Left lung (tissue), 4 donors: ENCODE measurements at regions not wholly inside any gene's neighbourhood (a gene's known extent, or its start where the extent isn't known, plus 50 kb on each side); places are given as distances from the start of the nearest gene placed in this dataset.
A peak's percentile ranks its signal among the peaks of the same experiment; 100 is the strongest.

ENCODE experiments used
- ATAC-seq: fragments of 200-7000 bp; cut with Tn5 transposase; one replicate; pipeline ENCODE4 v1.9.1; 2020; ENCODE audit warnings: moderate library complexity
- DNase-seq, 4 donors: peaks; one replicate each; pipeline ENCODE4 v3.0.0-alpha.2; 2013 to 2020
- H3K27ac ChIP-seq, 2 donors: fragments of 200-600 bp; sonication (generic) in 1 of 2; one replicate each; pipeline versions ENCODE4 v1.5.0 to v1.8.0; 2020 to 2021
- H3K27me3 ChIP-seq, 2 donors: fragments of 200-600 bp; sonication (generic) in 1 of 2; one replicate each; pipeline versions ENCODE4 v1.5.0 to v1.8.0; 2020 to 2021
- H3K36me3 ChIP-seq, 2 donors: fragments of 200-600 bp; sonication (generic) in 1 of 2; one replicate each; pipeline versions ENCODE4 v1.5.0 to v1.8.0; 2020 to 2021
- H3K4me1 ChIP-seq, 2 donors: fragments of 200-600 bp; one replicate each; pipeline ENCODE4 v1.8.0; 2021
- H3K4me3 ChIP-seq, 2 donors: fragments of 200-600 bp; sonication (generic) in 1 of 2; one replicate each; pipeline versions ENCODE4 v1.5.0 to v1.8.0; 2020 to 2021; ENCODE audit warnings: mild to moderate bottlenecking in 1 of 2
- H3K9me3 ChIP-seq, 2 donors: fragments of 200-600 bp; sonication (generic) in 1 of 2; one replicate each; pipeline versions ENCODE4 v1.5.0 to v1.8.0; 2020 to 2021
- intact Hi-C, 2 donors: fragments of 100-400 bp; cut with DNase I; formaldehyde crosslinking; loops; one replicate each; pipeline versions ENCODE4 v1.11.2 to v1.14.2; 2022
- TF ChIP-seq, protein P1 (sequence below), 2 donors: fragments of 200-600 bp; sonication (generic) in 1 of 2; IDR thresholded peaks; one replicate each; pipeline versions ENCODE4 v1.5.0 to v1.8.0; 2021; ENCODE audit warnings: antibody characterized with exemption in 2 of 2
- donor health status: DM: no; HTN: yes; CAD: no.
- donor health status: DM: no; HTN: no; CAD: no.

DNA sequence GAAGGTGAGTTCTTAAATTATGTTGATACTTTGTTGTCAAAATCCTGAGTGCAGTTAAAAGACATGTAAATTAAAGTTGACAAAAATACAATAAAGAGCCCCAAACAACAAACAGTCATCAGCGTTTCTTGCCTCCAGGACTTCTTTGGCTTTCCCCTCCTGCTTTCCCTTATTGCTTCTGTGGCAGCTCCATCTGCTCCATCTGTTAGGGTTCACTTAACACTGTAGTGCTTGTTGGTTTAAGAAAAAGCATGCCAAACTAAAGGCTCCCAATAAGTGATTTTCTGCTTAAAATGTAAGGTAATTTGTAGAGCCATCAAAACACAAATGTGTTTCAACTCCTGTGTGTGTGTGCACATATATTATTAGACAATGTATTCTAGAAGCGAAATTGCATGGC, 254.3 kb upstream of the GNAI1 start:
- ATAC-seq (no peak), DNase-seq (peak in 2 of 4 donors; percentile 13 to 19)
- intact Hi-C loops: no loop called here
- no peak overlapping the region for H3K27ac ChIP-seq
- TF ChIP-seq, protein P1, sequence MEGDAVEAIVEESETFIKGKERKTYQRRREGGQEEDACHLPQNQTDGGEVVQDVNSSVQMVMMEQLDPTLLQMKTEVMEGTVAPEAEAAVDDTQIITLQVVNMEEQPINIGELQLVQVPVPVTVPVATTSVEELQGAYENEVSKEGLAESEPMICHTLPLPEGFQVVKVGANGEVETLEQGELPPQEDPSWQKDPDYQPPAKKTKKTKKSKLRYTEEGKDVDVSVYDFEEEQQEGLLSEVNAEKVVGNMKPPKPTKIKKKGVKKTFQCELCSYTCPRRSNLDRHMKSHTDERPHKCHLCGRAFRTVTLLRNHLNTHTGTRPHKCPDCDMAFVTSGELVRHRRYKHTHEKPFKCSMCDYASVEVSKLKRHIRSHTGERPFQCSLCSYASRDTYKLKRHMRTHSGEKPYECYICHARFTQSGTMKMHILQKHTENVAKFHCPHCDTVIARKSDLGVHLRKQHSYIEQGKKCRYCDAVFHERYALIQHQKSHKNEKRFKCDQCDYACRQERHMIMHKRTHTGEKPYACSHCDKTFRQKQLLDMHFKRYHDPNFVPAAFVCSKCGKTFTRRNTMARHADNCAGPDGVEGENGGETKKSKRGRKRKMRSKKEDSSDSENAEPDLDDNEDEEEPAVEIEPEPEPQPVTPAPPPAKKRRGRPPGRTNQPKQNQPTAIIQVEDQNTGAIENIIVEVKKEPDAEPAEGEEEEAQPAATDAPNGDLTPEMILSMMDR (IDR thresholded peaks at IDR 0.05): no peak
- no peaks in the 10 kb centered on the region for H3K36me3 ChIP-seq
- no peaks in the 10 kb centered on the region for H3K9me3 ChIP-seq
- H3K4me1 ChIP-seq: no peaks in the 10 kb centered on the region
- H3K4me3 ChIP-seq: no peak overlapping the region
- no peaks in the 10 kb centered on the region for H3K27me3 ChIP-seq

DNA sequence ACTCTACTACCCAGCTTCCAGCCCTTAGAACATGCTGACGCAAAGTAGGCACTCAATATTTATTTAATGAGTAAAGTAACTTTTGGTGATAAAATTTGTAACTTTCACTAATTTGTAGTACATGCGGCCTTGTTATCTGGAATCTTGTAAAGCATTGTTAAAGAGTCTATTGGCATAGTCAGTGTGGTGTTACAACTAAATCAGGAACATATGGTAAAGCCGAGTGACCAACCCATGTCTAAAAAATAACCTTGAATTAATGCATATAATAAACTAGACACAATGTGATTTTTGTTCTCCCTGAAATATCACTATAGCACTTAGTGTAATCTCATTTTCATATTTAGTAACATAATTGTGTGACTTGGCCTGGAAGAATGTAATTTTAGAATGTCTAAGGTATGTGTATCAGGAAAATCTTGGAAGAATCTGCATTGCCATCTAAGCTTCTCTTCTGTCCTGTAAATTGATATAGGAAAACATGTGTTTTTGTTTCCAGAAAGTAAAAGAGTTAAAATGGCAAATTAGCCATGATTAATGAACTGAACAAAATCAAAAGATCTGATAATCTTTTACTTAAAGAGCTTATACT, 256.7 kb upstream of the GNAI1 start:
- TF ChIP-seq, protein P1 (IDR thresholded peaks at IDR 0.05): no peak
- DNase-seq: no peak

DNA sequence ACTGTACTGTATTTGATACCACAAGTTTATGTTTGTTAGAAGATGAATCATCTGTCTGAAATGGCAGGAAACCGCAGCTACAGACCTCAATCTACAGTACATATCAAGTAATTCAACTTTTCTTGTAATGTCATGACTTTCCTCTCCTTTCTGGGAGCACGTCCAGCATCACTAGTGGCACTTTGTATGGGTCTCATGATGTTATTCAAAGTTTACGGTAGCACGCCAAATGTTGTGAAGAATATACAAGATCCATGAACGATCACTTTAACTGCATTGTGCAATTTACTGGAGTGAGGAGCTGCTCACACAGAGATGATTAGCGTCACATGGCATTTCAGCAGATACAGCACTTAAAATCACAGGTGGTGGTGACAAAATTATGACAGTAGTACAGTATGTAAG, 257.8 kb upstream of the GNAI1 start:
- TF ChIP-seq, protein P1 (IDR thresholded peaks at IDR 0.05): no peak
- intact Hi-C loops: no loop called here
- Histone ChIP-seq H3K36me3 (no peaks in the 10 kb centered on the region), H3K4me1 (no peaks in the 10 kb centered on the region), H3K27me3 (no peaks in the 10 kb centered on the region), H3K27ac (no peak overlapping the region), H3K9me3 (no peaks in the 10 kb centered on the region), H3K4me3 (no peak overlapping the region)
- ATAC-seq: peak; percentile 34
- DNase-seq: peak in 1 of 4 donors; percentile 0

More for the DNA sequence above, 256.7 kb upstream of the GNAI1 start:
- no peaks in the 10 kb centered on the region for H3K9me3 ChIP-seq
- H3K27me3 ChIP-seq: no peaks in the 10 kb centered on the region
- H3K4me1 ChIP-seq: no peaks in the 10 kb centered on the region
- intact Hi-C loops: no loop called here
- no peak for ATAC-seq
- no peak overlapping the region for H3K4me3 ChIP-seq
- H3K27ac ChIP-seq: no peak overlapping the region
- no peaks in the 10 kb centered on the region for H3K36me3 ChIP-seq

DNA sequence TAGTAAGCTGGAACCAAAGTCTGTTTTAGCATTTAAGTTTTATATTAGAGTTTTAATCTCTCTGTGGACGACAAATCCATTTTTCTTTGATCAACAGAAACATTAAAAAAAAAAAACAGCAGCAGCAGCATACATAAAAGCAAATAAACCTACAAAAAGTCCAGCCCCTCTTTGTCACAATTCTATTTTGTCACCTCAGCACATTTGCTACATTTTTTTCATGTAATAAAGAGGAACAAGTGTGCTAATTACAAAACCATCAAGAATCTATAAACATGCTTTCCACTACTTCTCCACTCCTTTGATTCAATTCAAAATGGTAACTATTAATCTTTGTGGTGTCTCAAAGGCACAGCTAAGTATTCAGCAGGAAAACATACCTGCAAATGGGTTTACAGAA, 259.8 kb upstream of the GNAI1 start:
- DNase-seq: no peak
- Histone ChIP-seq H3K9me3 (no peaks in the 10 kb centered on the region), H3K27me3 (no peaks in the 10 kb centered on the region), H3K4me1 (no peaks in the 10 kb centered on the region), H3K27ac (no peak overlapping the region), H3K36me3 (no peaks in the 10 kb centered on the region), H3K4me3 (no peak overlapping the region)
- intact Hi-C loops: no loop called here
- no peak for ATAC-seq
- TF ChIP-seq, protein P1 (IDR thresholded peaks at IDR 0.05): no peak

DNA sequence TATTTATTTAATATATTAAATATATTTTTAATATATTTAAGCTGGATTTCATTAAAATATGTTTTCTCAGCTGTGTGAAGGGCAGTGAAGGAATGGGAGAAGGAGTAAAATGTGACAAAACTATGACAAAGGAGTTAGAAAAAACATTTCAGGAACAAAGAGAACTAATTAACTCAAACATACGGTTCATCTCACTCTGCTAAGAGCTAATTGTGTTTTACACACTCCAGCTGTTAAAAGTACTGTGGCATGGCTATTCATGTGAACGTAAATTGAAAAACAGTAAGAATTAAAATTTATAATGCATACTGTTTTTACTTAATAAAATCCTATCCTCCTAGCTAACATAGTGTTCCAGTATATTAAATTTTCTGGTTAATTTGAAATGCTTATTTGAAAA, 262.5 kb upstream of the GNAI1 start:
- Histone ChIP-seq H3K27ac (no peak overlapping the region), H3K27me3 (no peaks in the 10 kb centered on the region), H3K36me3 (no peaks in the 10 kb centered on the region), H3K4me3 (no peak overlapping the region), H3K4me1 (no peaks in the 10 kb centered on the region), H3K9me3 (no peaks in the 10 kb centered on the region)
- TF ChIP-seq, protein P1 (IDR thresholded peaks at IDR 0.05): no peak
- DNase-seq (no peak), ATAC-seq (no peak)
- intact Hi-C loops: no loop called here
